22Rv1 (cell line): ENCODE measurements at regions not wholly inside any gene's neighbourhood (a gene's known extent, or its start where the extent isn't known, plus 50 kb on each side); places are given as distances from the start of the nearest gene placed in this dataset.

Source experiments
- CTCF ChIP-seq: fragments of 450-650 bp; IDR thresholded peaks from 2 replicates; pipeline ENCODE4 v1.5.1; 2017; ENCODE audit warnings: mild to moderate bottlenecking
- ZFX ChIP-seq: fragments of 450-650 bp; IDR thresholded peaks from 2 replicates; pipeline ENCODE4 v1.6.1; 2017; ENCODE audit warnings: antibody characterized with exemption, borderline replicate concordance

DNA sequence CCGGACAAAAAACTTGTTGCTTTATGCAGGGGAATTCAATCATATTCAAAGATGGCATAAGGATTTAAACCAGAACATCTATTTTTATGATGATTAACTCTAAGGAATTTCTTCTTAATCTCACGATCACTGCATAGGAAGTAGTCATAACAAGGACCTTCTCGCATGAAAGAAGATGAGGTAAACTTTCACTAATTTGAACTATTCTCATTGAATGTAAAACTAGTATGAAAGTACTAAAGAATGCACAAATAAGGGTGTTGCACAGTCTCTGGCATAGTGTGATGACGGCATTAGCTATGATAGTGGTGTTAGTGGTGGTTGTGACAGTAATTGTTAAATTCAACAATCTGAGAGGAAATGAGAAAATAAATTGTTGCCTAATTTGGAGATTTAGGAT is 280.0 kb downstream of the SLC6A15 start:
- TF ChIP-seq CTCF (no peak), ZFX (no peak)
